ENCODE measurements at regions not wholly inside any gene's neighbourhood (a gene's known extent, or its start where the extent isn't known, plus 50 kb on each side); places are given as distances from the start of the nearest gene placed in this dataset.

- TF ChIP-seq CTCF (IDR thresholded peaks at IDR 0.05; ENCODE audit: insufficient read depth, low read length, severe bottlenecking), result no peak
- Histone ChIP-seq H3K27me3 (ENCODE audit: control insufficient read depth, insufficient read depth, low read length) (no peaks in the 10 kb centered on the region), H3K36me3 (ENCODE audit: control insufficient read depth, insufficient read depth, low read length) (peaks cover 28% of the 10 kb centered on the region), H3K4me3 (ENCODE audit: low read depth, low read length) (no peak overlapping the region)
- DNase-seq (ENCODE audit: low read depth) (no peak), FAIRE-seq (no peak)
These were observed 164.1 kb downstream of the SEC14L1 start for GRCh38 chr17:77304746-77305473.

- H3K27me3 ChIP-seq (ENCODE audit: control insufficient read depth, insufficient read depth, low read length), result no peaks in the 10 kb centered on the region
- peaks cover 38% of the 10 kb centered on the region for H3K36me3 ChIP-seq (ENCODE audit: control insufficient read depth, insufficient read depth, low read length)
- FAIRE-seq (no peak), DNase-seq (ENCODE audit: low read depth) (peak; percentile 86)
- TF ChIP-seq CTCF (IDR thresholded peaks at IDR 0.05; ENCODE audit: insufficient read depth, low read length, severe bottlenecking), result no peak
- no peak overlapping the region for H3K4me3 ChIP-seq (ENCODE audit: low read depth, low read length)
These were observed 165.4 kb downstream of the SEC14L1 start for GRCh38 chr17:77306048-77306789.

- Histone ChIP-seq H3K27me3 (ENCODE audit: control insufficient read depth, insufficient read depth, low read length) (no peaks in the 10 kb centered on the region), H3K36me3 (ENCODE audit: control insufficient read depth, insufficient read depth, low read length) (peaks cover 45% of the 10 kb centered on the region), H3K4me3 (ENCODE audit: low read depth, low read length) (no peak overlapping the region)
- TF ChIP-seq CTCF (IDR thresholded peaks at IDR 0.05; ENCODE audit: insufficient read depth, low read length, severe bottlenecking), result no peak
- DNase-seq (ENCODE audit: low read depth), result no peak
- no peak for FAIRE-seq
These were observed 166.2 kb downstream of the SEC14L1 start for GRCh38 chr17:77306790-77307478.

- H3K36me3 ChIP-seq (ENCODE audit: control insufficient read depth, insufficient read depth, low read length), result peaks cover 50% of the 10 kb centered on the region
- no peak for FAIRE-seq
These were observed 166.9 kb downstream of the SEC14L1 start for GRCh38 chr17:77307479-77308198.

More at GRCh38 chr17:77307479-77308198, 166.9 kb downstream of the SEC14L1 start:
- TF ChIP-seq CTCF (IDR thresholded peaks at IDR 0.05; ENCODE audit: insufficient read depth, low read length, severe bottlenecking), result no peak
- Histone ChIP-seq H3K27me3 (ENCODE audit: control insufficient read depth, insufficient read depth, low read length) (no peaks in the 10 kb centered on the region), H3K4me3 (ENCODE audit: low read depth, low read length) (no peak overlapping the region)
- no peak for DNase-seq (ENCODE audit: low read depth)

All from bronchial epithelial cell (primary cell).